ENCODE measurements at regions not wholly inside any gene's neighbourhood (a gene's known extent, or its start where the extent isn't known, plus 50 kb on each side); places are given as distances from the start of the nearest gene placed in this dataset.

GRCh38 chr1:55585402-55585792 is 370.2 kb upstream of the USP24 start:
- no peak for DNase-seq (ENCODE audit: low read depth in 2 of 2)

GRCh38 chr1:55584526-55585401 is 369.6 kb upstream of the USP24 start:
- no peak for DNase-seq (ENCODE audit: low read depth in 2 of 2)

GRCh38 chr1:55582084-55582483 is 366.9 kb upstream of the USP24 start:
- no peak for DNase-seq (ENCODE audit: low read depth in 2 of 2)

GRCh38 chr1:55580845-55581332 is 365.7 kb upstream of the USP24 start:
- DNase-seq (ENCODE audit: low read depth in 2 of 2), result no peak

- no peak for DNase-seq (ENCODE audit: low read depth in 2 of 2)
Measured at GRCh38 chr1:55579332-55580001, 364.3 kb upstream of the USP24 start.

GRCh38 chr1:55578646-55579045 is 363.5 kb upstream of the USP24 start:
- DNase-seq (ENCODE audit: low read depth in 2 of 2), result no peak

GRCh38 chr1:55575571-55576279 is 360.6 kb upstream of the USP24 start:
- no peak for DNase-seq (ENCODE audit: low read depth in 2 of 2)

GRCh38 chr1:55574691-55575225 is 359.6 kb upstream of the USP24 start:
- no peak for DNase-seq (ENCODE audit: low read depth in 2 of 2)

GRCh38 chr1:55572878-55573734 is 357.9 kb upstream of the USP24 start:
- no peak for DNase-seq (ENCODE audit: low read depth in 2 of 2)

GRCh38 chr1:55571767-55572166 is 356.6 kb upstream of the USP24 start:
- no peak for DNase-seq (ENCODE audit: low read depth in 2 of 2)

- no peak for DNase-seq (ENCODE audit: low read depth in 2 of 2)
Measured at GRCh38 chr1:55569417-55569816, 354.3 kb upstream of the USP24 start.

- no peak for DNase-seq (ENCODE audit: low read depth in 2 of 2)
Measured at GRCh38 chr1:55568732-55569131, 353.6 kb upstream of the USP24 start.

GRCh38 chr1:55560266-55560665 is 345.1 kb upstream of the USP24 start:
- DNase-seq (ENCODE audit: low read depth in 2 of 2), result no peak

- no peak for DNase-seq (ENCODE audit: low read depth in 2 of 2)
Measured at GRCh38 chr1:55559842-55560241, 344.7 kb upstream of the USP24 start.

GRCh38 chr1:55559161-55559611 is 344.0 kb upstream of the USP24 start:
- DNase-seq (ENCODE audit: low read depth in 2 of 2), result no peak

- DNase-seq (ENCODE audit: low read depth in 2 of 2), result no peak
Measured at GRCh38 chr1:55558515-55558914, 343.4 kb upstream of the USP24 start.

GRCh38 chr1:55555956-55556725 is 341.0 kb upstream of the USP24 start:
- DNase-seq (ENCODE audit: low read depth in 2 of 2), result no peak

GRCh38 chr1:55554611-55555010 is 339.4 kb upstream of the USP24 start:
- DNase-seq (ENCODE audit: low read depth in 2 of 2), result no peak

- no peak for DNase-seq (ENCODE audit: low read depth in 2 of 2)
Measured at GRCh38 chr1:55552636-55553035, 337.5 kb upstream of the USP24 start.

- DNase-seq (ENCODE audit: low read depth in 2 of 2), result no peak
Measured at GRCh38 chr1:55547405-55547804, 332.2 kb upstream of the USP24 start.
